Esophagus muscularis mucosa (tissue), 4 donors: ENCODE measurements at regions not wholly inside any gene's neighbourhood (a gene's known extent, or its start where the extent isn't known, plus 50 kb on each side); places are given as distances from the start of the nearest gene placed in this dataset.

ENCODE experiments used
- DNase-seq: peaks from one replicate; pipeline ENCODE4 v3.0.0-alpha.2; 2017; ENCODE audit errors: extremely low spot score
- H3K27ac ChIP-seq, 4 donors: fragments of 200-600 bp; sonication (generic); replicated peaks in 1 of 4; 1 replicate in 3 of 4; 2 replicates in 1 of 4; pipeline ENCODE4 v1.5.1; 2016 to 2019; ENCODE audit warnings: mild to moderate bottlenecking in 1 of 4
- H3K27me3 ChIP-seq, 4 donors: fragments of 200-600 bp; sonication (generic); one replicate each; pipeline versions ENCODE4 v1.5.1 to v1.6.0; 2016 to 2019
- H3K36me3 ChIP-seq, 4 donors: fragments of 200-600 bp; sonication (generic); one replicate each; pipeline ENCODE4 v1.5.1; 2016 to 2019
- H3K4me1 ChIP-seq, 4 donors: fragments of 200-600 bp; sonication (generic); one replicate each; pipeline ENCODE4 v1.5.1; 2016 to 2019
- H3K4me3 ChIP-seq, 4 donors: fragments of 200-600 bp; sonication (generic); 1 replicate in 2 of 4; 2 replicates in 2 of 4; pipeline ENCODE4 v1.5.1; 2016 to 2019; ENCODE audit warnings: mild to moderate bottlenecking in 4 of 4, moderate library complexity in 1 of 4
- H3K9me3 ChIP-seq, 4 donors: fragments of 200-600 bp; sonication (generic); 1 replicate in 3 of 4; 2 replicates in 1 of 4; pipeline ENCODE4 v1.5.1; 2016 to 2019
- EP300 ChIP-seq: sonication (generic); formaldehyde crosslinking; IDR thresholded peaks from one replicate; pipeline ENCODE4 v1.6.1; 2017; ENCODE audit warnings: antibody characterized with exemption
- POLR2A ChIP-seq: fragments of 450-650 bp; IDR thresholded peaks from one replicate; pipeline ENCODE4 v1.6.1; 2017; ENCODE audit warnings: antibody characterized with exemption, moderate library complexity, mild to moderate bottlenecking, low read depth
- POLR2AphosphoS5 ChIP-seq, 2 donors: sonication (generic); formaldehyde crosslinking; IDR thresholded peaks; one replicate each; pipeline ENCODE4 v1.6.1; 2017; ENCODE audit warnings: antibody characterized with exemption in 2 of 2
- WGBS: methylation state at CpG from one replicate; pipeline ENCODE4 v1.1.5; 2018; 5-methylcytosine and 5-hydroxymethylcytosine counted together
- intact Hi-C: fragments of 100-400 bp; cut with DNase I; formaldehyde crosslinking; loops from one replicate; pipeline ENCODE4 v1.15.1; 2023
- TF ChIP-seq, protein P1 (sequence below), 3 experiments: fragments of 200-600 bp in 2 of 3; fragments of 450-650 bp in 1 of 3; sonication (generic) in 2 of 3; IDR thresholded peaks; one replicate each; pipeline ENCODE4 v1.5.1; 2017 to 2019; ENCODE audit warnings: antibody characterized with exemption in 3 of 3, mild to moderate bottlenecking in 2 of 3, moderate library complexity in 1 of 3

GRCh38 chr3:23720059-23720458 is 85.7 kb upstream of the UBE2E1 start:
- TF ChIP-seq EP300, result no peak
- no peak for TF ChIP-seq POLR2A
- no peak for TF ChIP-seq POLR2AphosphoS5 (IDR thresholded peaks at IDR 0.05)
- intact Hi-C loops, result no loop called here
- no peak overlapping the region for H3K4me3 ChIP-seq
- WGBS, result 90% methylated on average over 2 of the region's 2 CpGs
- no peak overlapping the region for H3K27ac ChIP-seq
- no peak for DNase-seq
- no peaks in the 10 kb centered on the region for H3K9me3 ChIP-seq
- H3K36me3 ChIP-seq, result no peaks in the 10 kb centered on the region
- peaks cover 0 to 20% (median 13%) of the 10 kb centered on the region in 4 donors for H3K4me1 ChIP-seq
- no peaks in the 10 kb centered on the region for H3K27me3 ChIP-seq

GRCh38 chr3:23720885-23721284 is 84.9 kb upstream of the UBE2E1 start:
- no peak overlapping the region for H3K27ac ChIP-seq
- no peak for DNase-seq
- no peaks in the 10 kb centered on the region for H3K36me3 ChIP-seq
- H3K27me3 ChIP-seq, result no peaks in the 10 kb centered on the region
- intact Hi-C loops, result no loop called here
- TF ChIP-seq POLR2AphosphoS5 (IDR thresholded peaks at IDR 0.05) (no peak), EP300 (no peak), POLR2A (no peak)
- TF ChIP-seq, protein P1, sequence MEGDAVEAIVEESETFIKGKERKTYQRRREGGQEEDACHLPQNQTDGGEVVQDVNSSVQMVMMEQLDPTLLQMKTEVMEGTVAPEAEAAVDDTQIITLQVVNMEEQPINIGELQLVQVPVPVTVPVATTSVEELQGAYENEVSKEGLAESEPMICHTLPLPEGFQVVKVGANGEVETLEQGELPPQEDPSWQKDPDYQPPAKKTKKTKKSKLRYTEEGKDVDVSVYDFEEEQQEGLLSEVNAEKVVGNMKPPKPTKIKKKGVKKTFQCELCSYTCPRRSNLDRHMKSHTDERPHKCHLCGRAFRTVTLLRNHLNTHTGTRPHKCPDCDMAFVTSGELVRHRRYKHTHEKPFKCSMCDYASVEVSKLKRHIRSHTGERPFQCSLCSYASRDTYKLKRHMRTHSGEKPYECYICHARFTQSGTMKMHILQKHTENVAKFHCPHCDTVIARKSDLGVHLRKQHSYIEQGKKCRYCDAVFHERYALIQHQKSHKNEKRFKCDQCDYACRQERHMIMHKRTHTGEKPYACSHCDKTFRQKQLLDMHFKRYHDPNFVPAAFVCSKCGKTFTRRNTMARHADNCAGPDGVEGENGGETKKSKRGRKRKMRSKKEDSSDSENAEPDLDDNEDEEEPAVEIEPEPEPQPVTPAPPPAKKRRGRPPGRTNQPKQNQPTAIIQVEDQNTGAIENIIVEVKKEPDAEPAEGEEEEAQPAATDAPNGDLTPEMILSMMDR (IDR thresholded peaks at IDR 0.05), result no peak
- no peak overlapping the region for H3K4me3 ChIP-seq
- peaks cover 0 to 20% (median 13%) of the 10 kb centered on the region in 4 donors for H3K4me1 ChIP-seq
- H3K9me3 ChIP-seq, result no peaks in the 10 kb centered on the region
- WGBS, result 19% methylated on average over 2 of the region's 2 CpGs

GRCh38 chr3:23723141-23723540 is 82.6 kb upstream of the UBE2E1 start:
- intact Hi-C loops, result no loop called here
- WGBS, result 81% methylated on average over 5 of the region's 5 CpGs
- Histone ChIP-seq H3K4me1 (peaks cover 0 to 32% (median 25%) of the 10 kb centered on the region in 4 donors), H3K9me3 (no peaks in the 10 kb centered on the region), H3K27me3 (no peaks in the 10 kb centered on the region), H3K4me3 (no peak overlapping the region), H3K27ac (no peak overlapping the region), H3K36me3 (no peaks in the 10 kb centered on the region)
- DNase-seq, result no peak
- TF ChIP-seq POLR2AphosphoS5 (IDR thresholded peaks at IDR 0.05) (no peak), EP300 (no peak), POLR2A (no peak)
- TF ChIP-seq, protein P1 (IDR thresholded peaks at IDR 0.05), result no peak

- no peak for DNase-seq
- Histone ChIP-seq H3K36me3 (no peaks in the 10 kb centered on the region), H3K27me3 (no peaks in the 10 kb centered on the region), H3K9me3 (no peaks in the 10 kb centered on the region), H3K27ac (no peak overlapping the region), H3K4me3 (no peak overlapping the region), H3K4me1 (peaks cover 0 to 40% (median 33%) of the 10 kb centered on the region in 4 donors)
- intact Hi-C loops, result no loop called here
- TF ChIP-seq, protein P1 (IDR thresholded peaks at IDR 0.05), result no peak
- TF ChIP-seq EP300, result no peak
- no peak for TF ChIP-seq POLR2A
- no peak for TF ChIP-seq POLR2AphosphoS5 (IDR thresholded peaks at IDR 0.05)
Measured at GRCh38 chr3:23723930-23724329, 81.8 kb upstream of the UBE2E1 start.

GRCh38 chr3:23726811-23727548 is 78.8 kb upstream of the UBE2E1 start:
- no peaks in the 10 kb centered on the region for H3K27me3 ChIP-seq
- H3K27ac ChIP-seq, result no peak overlapping the region
- no peak for TF ChIP-seq POLR2AphosphoS5 (IDR thresholded peaks at IDR 0.05)
- no peak for TF ChIP-seq POLR2A
- H3K36me3 ChIP-seq, result no peaks in the 10 kb centered on the region
- no peak overlapping the region for H3K4me3 ChIP-seq
- H3K9me3 ChIP-seq, result no peaks in the 10 kb centered on the region
- WGBS, result 74% methylated on average over 5 of the region's 5 CpGs
- H3K4me1 ChIP-seq, result peaks cover 0 to 46% (median 41%) of the 10 kb centered on the region in 4 donors
- intact Hi-C loops, result no loop called here
- DNase-seq, result no peak
